Lower leg skin (tissue), 3 donors: ENCODE measurements at regions not wholly inside any gene's neighbourhood (a gene's known extent, or its start where the extent isn't known, plus 50 kb on each side); places are given as distances from the start of the nearest gene placed in this dataset.

Source experiments
- POLR2A ChIP-seq, 2 donors: fragments of 450-650 bp; IDR thresholded peaks; one replicate each; pipeline ENCODE4 v1.6.1; 2016 to 2017; ENCODE audit warnings: antibody characterized with exemption in 2 of 2, mild to moderate bottlenecking in 1 of 2, moderate library complexity in 1 of 2
- TF ChIP-seq, protein P1 (sequence below), 3 donors: fragments of 450-650 bp; IDR thresholded peaks; one replicate each; pipeline ENCODE4 v1.5.1; 2016; ENCODE audit warnings: antibody characterized with exemption in 3 of 3, mild to moderate bottlenecking in 3 of 3, moderate library complexity in 2 of 3

DNA sequence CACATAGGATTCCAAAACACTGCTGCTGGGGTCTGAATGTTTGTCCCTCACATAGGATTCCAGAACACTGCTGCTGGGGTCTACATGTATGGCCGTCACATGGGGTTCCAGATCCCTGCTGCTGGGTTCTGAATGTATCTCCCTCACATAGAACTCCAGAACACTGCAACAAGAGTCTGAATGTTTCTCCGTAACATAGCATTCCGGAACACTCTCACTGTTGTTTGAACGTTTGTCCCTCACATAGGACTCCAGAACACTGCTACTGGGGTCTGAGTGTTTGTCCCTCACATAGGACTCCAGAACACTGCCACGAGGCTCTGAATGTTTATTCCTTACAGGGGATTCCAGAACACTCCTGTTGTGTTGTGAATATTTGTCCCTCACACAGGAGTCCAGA lies 216.8 kb downstream of the FOXD4L6 start:
- TF ChIP-seq, protein P1, sequence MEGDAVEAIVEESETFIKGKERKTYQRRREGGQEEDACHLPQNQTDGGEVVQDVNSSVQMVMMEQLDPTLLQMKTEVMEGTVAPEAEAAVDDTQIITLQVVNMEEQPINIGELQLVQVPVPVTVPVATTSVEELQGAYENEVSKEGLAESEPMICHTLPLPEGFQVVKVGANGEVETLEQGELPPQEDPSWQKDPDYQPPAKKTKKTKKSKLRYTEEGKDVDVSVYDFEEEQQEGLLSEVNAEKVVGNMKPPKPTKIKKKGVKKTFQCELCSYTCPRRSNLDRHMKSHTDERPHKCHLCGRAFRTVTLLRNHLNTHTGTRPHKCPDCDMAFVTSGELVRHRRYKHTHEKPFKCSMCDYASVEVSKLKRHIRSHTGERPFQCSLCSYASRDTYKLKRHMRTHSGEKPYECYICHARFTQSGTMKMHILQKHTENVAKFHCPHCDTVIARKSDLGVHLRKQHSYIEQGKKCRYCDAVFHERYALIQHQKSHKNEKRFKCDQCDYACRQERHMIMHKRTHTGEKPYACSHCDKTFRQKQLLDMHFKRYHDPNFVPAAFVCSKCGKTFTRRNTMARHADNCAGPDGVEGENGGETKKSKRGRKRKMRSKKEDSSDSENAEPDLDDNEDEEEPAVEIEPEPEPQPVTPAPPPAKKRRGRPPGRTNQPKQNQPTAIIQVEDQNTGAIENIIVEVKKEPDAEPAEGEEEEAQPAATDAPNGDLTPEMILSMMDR (IDR thresholded peaks at IDR 0.05), result no peak
- no peak for TF ChIP-seq POLR2A (IDR thresholded peaks at IDR 0.05)
